H1 (cell line): ENCODE measurements at regions not wholly inside any gene's neighbourhood (a gene's known extent, or its start where the extent isn't known, plus 50 kb on each side); places are given as distances from the start of the nearest gene placed in this dataset.

Source experiments
- CTCF ChIA-PET: fragments of 300-600 bp; sonication (Branson Sonifier 250); formaldehyde crosslinking; loops from one replicate; lab custom pipeline; 2021; ENCODE audit not compliant: partially characterized antibody; lab: Charles Lee
- POLR2A ChIA-PET: fragments of 300-600 bp; sonication (Branson Sonifier 250); formaldehyde crosslinking; loops from one replicate; lab custom pipeline; 2021; ENCODE audit warnings: inconsistent platforms; ENCODE audit not compliant: partially characterized antibody; lab: Charles Lee
- DNase-seq, 2 experiments: peaks; one replicate each; pipeline versions ENCODE4 v3.0.0 to v3.0.0-alpha.2; 2010 to 2022; ENCODE audit warnings: low spot score in 2 of 2, low read depth in 1 of 2, mixed read lengths in 1 of 2
- FAIRE-seq: peaks from 2 replicates; lab custom pipeline; 2011; peaks lifted over from hg19 to GRCh38; lab: Jason Lieb, UNC
- H2AFZ ChIP-seq: 2 replicates; pipeline ENCODE4 v1.8.1; 2012; ENCODE audit warnings: low read length, inconsistent platforms
- H2AK5ac ChIP-seq: 2 replicates; pipeline ENCODE4 v1.6.1; 2013; ENCODE audit warnings: low read depth, low read length
- H2BK120ac ChIP-seq: replicated peaks from 2 replicates; pipeline ENCODE3; 2013; ENCODE audit warnings: low read depth, low read length, inconsistent platforms
- H2BK12ac ChIP-seq: 2 replicates; pipeline ENCODE4 v1.6.1; 2013; ENCODE audit warnings: low read depth, low read length
- H2BK15ac ChIP-seq: 2 replicates; pipeline ENCODE4 v1.6.1; 2013; ENCODE audit warnings: low read length
- H2BK20ac ChIP-seq: 2 replicates; pipeline ENCODE4 v1.6.1; 2013; ENCODE audit warnings: low read length
- H2BK5ac ChIP-seq: 2 replicates; pipeline ENCODE4 v1.6.1; 2013; ENCODE audit warnings: low read depth, low read length
- H3K14ac ChIP-seq: 2 replicates; pipeline ENCODE4 v1.6.1; 2013; ENCODE audit warnings: inconsistent platforms; ENCODE audit not compliant: insufficient read length
- H3K18ac ChIP-seq: 2 replicates; pipeline ENCODE4 v1.6.1; 2013; ENCODE audit warnings: low read length; ENCODE audit errors: extremely low read depth
- H3K23ac ChIP-seq: 2 replicates; pipeline ENCODE4 v1.6.1; 2013; ENCODE audit warnings: inconsistent platforms; ENCODE audit not compliant: insufficient read length
- H3K23me2 ChIP-seq: 2 replicates; pipeline ENCODE4 v1.6.1; 2013; ENCODE audit warnings: low read depth, low read length
- H3K27ac ChIP-seq: 2 replicates; pipeline ENCODE4 v1.6.1; 2011; ENCODE audit warnings: low read depth, low read length, inconsistent platforms
- H3K27me3 ChIP-seq, 4 experiments: replicated peaks in 1 of 4; 1 replicate in 1 of 4; 2 replicates in 3 of 4; pipeline versions ENCODE4 v1.6.1 to v1.8.1; 2011 to 2013; ENCODE audit warnings: low read length in 3 of 4, mild to moderate bottlenecking in 3 of 4, inconsistent platforms in 2 of 4, mixed read lengths in 2 of 4, moderate library complexity in 1 of 4; ENCODE audit not compliant: control insufficient read depth in 3 of 4, insufficient read depth in 3 of 4; ENCODE audit errors: extremely low read depth in 1 of 4
- H3K36me3 ChIP-seq, 4 experiments: 2 replicates each; pipeline versions ENCODE4 v1.6.1 to v1.8.1; 2011 to 2013; ENCODE audit warnings: mild to moderate bottlenecking in 4 of 4, low read length in 3 of 4, moderate library complexity in 2 of 4, control low read depth in 1 of 4, inconsistent platforms in 1 of 4; ENCODE audit not compliant: insufficient read depth in 4 of 4, control insufficient read depth in 2 of 4
- H3K4ac ChIP-seq: replicated peaks from 2 replicates; pipeline ENCODE3; 2013; ENCODE audit warnings: low read length, low read depth, mixed read lengths, inconsistent platforms; ENCODE audit not compliant: insufficient read length
- H3K4me1 ChIP-seq, 4 experiments: replicated peaks in 1 of 4; 1 replicate in 1 of 4; 2 replicates in 3 of 4; pipeline versions ENCODE4 v1.6.1 to v1.8.1; 2011 to 2013; ENCODE audit warnings: low read length in 3 of 4, inconsistent platforms in 2 of 4, mixed read lengths in 1 of 4; ENCODE audit not compliant: insufficient read depth in 4 of 4, control insufficient read depth in 3 of 4
- H3K4me2 ChIP-seq, 2 experiments: 2 replicates each; pipeline versions ENCODE4 v1.6.1 to v1.8.1; 2011 to 2013; ENCODE audit warnings: low read depth in 2 of 2, low read length in 2 of 2, control low read depth in 1 of 2, inconsistent platforms in 1 of 2, mild to moderate bottlenecking in 1 of 2; ENCODE audit not compliant: insufficient read depth in 1 of 2
- H3K4me3 ChIP-seq, 4 experiments: fragments of 200-600, 300-600 bp in 1 of 4; sonication (generic), shearing (Covaris generic), sonication (Bioruptor Twin) in 1 of 4; 2 replicates each; pipeline versions ENCODE4 v1.5.1 to v1.8.1; 2011 to 2016; ENCODE audit warnings: low read length in 4 of 4, low read depth in 3 of 4, control low read depth in 2 of 4, inconsistent platforms in 2 of 4, mild to moderate bottlenecking in 2 of 4, mixed read lengths in 1 of 4, moderate library complexity in 1 of 4; ENCODE audit not compliant: insufficient read depth in 2 of 4; ENCODE audit errors: extremely low read depth in 1 of 4
- H3K56ac ChIP-seq: replicated peaks from 2 replicates; pipeline ENCODE3; 2013; ENCODE audit warnings: low read depth, mild to moderate bottlenecking, mixed read lengths, low read length, inconsistent platforms; ENCODE audit not compliant: insufficient read length
- H3K79me1 ChIP-seq: 2 replicates; pipeline ENCODE4 v1.6.1; 2013; ENCODE audit warnings: low read depth, low read length, control low read depth
- H3K79me2 ChIP-seq, 2 experiments: 2 replicates each; pipeline versions ENCODE4 v1.6.1 to v1.8.1; 2012 to 2013; ENCODE audit warnings: low read length in 2 of 2, mild to moderate bottlenecking in 2 of 2, inconsistent platforms in 1 of 2; ENCODE audit not compliant: insufficient read depth in 2 of 2, control insufficient read depth in 1 of 2
- H3K9ac ChIP-seq, 4 experiments: replicated peaks in 1 of 4; 1 replicate in 1 of 4; 2 replicates in 3 of 4; pipeline versions ENCODE4 v1.6.1 to v1.8.1; 2011 to 2013; ENCODE audit warnings: low read depth in 3 of 4, low read length in 3 of 4, control low read depth in 2 of 4, mild to moderate bottlenecking in 2 of 4, moderate library complexity in 2 of 4, inconsistent platforms in 1 of 4; ENCODE audit errors: extremely low read depth in 1 of 4
- H3K9me3 ChIP-seq, 2 experiments: 2 replicates each; pipeline versions ENCODE4 v1.6.1 to v1.8.1; 2012 to 2013; ENCODE audit warnings: mild to moderate bottlenecking in 2 of 2, moderate library complexity in 2 of 2, control low read depth in 1 of 2, inconsistent platforms in 1 of 2, low read depth in 1 of 2, low read length in 1 of 2, mixed read lengths in 1 of 2; ENCODE audit not compliant: insufficient read depth in 2 of 2
- H4K20me1 ChIP-seq, 2 experiments: replicated peaks in 1 of 2; 2 replicates each; pipeline versions ENCODE3 to v1.8.1; 2011 to 2013; ENCODE audit warnings: inconsistent platforms in 2 of 2, low read length in 2 of 2, mild to moderate bottlenecking in 1 of 2; ENCODE audit not compliant: insufficient read depth in 2 of 2, control insufficient read depth in 1 of 2
- H4K5ac ChIP-seq: 2 replicates; pipeline ENCODE4 v1.6.1; 2013; ENCODE audit warnings: low read length, low read depth, mixed read lengths, inconsistent platforms; ENCODE audit not compliant: insufficient read length
- H4K8ac ChIP-seq: 2 replicates; pipeline ENCODE4 v1.8.0; 2013; ENCODE audit warnings: mild to moderate bottlenecking, moderate library complexity, low read length, inconsistent platforms; ENCODE audit not compliant: insufficient read depth; ENCODE audit errors: extremely low read depth
- H4K91ac ChIP-seq: replicated peaks from 2 replicates; pipeline ENCODE3; 2013; ENCODE audit warnings: low read length, mixed read lengths, inconsistent platforms; ENCODE audit not compliant: insufficient read length
- CBX5 ChIP-seq: fragments of 300-800, 300-1000 bp; sonication (generic); IDR thresholded peaks from 2 replicates; pipeline ENCODE4 v1.7.1; 2016; ENCODE audit warnings: antibody characterized with exemption, low read length, low read depth
- E2F6 ChIP-seq: IDR thresholded peaks from 2 replicates; pipeline ENCODE4 v1.6.1; 2012; ENCODE audit warnings: inconsistent platforms
- GTF2F1 ChIP-seq: IDR thresholded peaks from 2 replicates; pipeline ENCODE4 v1.6.1; 2012; ENCODE audit warnings: low read depth, low read length, improper control_type of control experiment, borderline replicate concordance
- KDM1A ChIP-seq: fragments of 200-600, 300-600 bp; sonication (generic); IDR thresholded peaks from 2 replicates; pipeline ENCODE4 v1.7.1; 2016; ENCODE audit warnings: mild to moderate bottlenecking, low read length, borderline replicate concordance
- USF2 ChIP-seq: IDR thresholded peaks from 2 replicates; pipeline ENCODE4 v1.6.1; 2011; ENCODE audit warnings: low read length, improper control_type of control experiment
- WGBS, 2 experiments: shearing (Covaris generic) in 1 of 2; methylation state at CpG; one replicate each; pipeline versions ENCODE4 v1.1.6 to v1.1.7; 2013 to 2015; ENCODE audit warnings: low lambda C conversion rate in 2 of 2, mixed read lengths in 2 of 2, inconsistent platforms in 1 of 2, low coverage in 1 of 2, missing lambda C conversion rate in 1 of 2; ENCODE audit not compliant: insufficient replicate concordance in 2 of 2, insufficient coverage in 1 of 2, insufficient read length in 1 of 2; ENCODE audit errors: extremely low coverage in 1 of 2, missing lambda C conversion rate in 1 of 2; 5-methylcytosine and 5-hydroxymethylcytosine counted together

GRCh38 chr3:28087591-28087990 is 153.8 kb upstream of the CMC1 start:
- DNase-seq (no peak), FAIRE-seq (no peak)
- no peak overlapping the region for H2AFZ ChIP-seq
- H2BK120ac ChIP-seq: no peak overlapping the region
- H3K36me3 ChIP-seq: no peaks in the 10 kb centered on the region
- peaks cover 0 to 1% of the 10 kb centered on the region in 2 experiments; a peak in 1 of 4 replicates for H3K9me3 ChIP-seq
- no peak overlapping the region for H4K8ac ChIP-seq
- ChIA-PET CTCF (interaction anchor here (0.6 kb wide), 1 partner anchor 307 kb away, joined by 6 read pairs; no protein-coding TSS in a partner anchor), POLR2A (no interaction called here)
- H2BK12ac ChIP-seq: no peak overlapping the region
- H2BK20ac ChIP-seq: no peak overlapping the region
- no peak overlapping the region for H3K4me3 ChIP-seq
- TF ChIP-seq KDM1A (no peak), E2F6 (no peak), CBX5 (no peak), GTF2F1 (no peak), USF2 (no peak)
- no peaks in the 10 kb centered on the region for H3K79me1 ChIP-seq
- H3K27ac ChIP-seq: no peak overlapping the region
- no peak overlapping the region for H3K4ac ChIP-seq
- H3K56ac ChIP-seq: no peak overlapping the region
- no peak overlapping the region for H4K91ac ChIP-seq
- WGBS, 2 experiments: 88% methylated on average over 2 of the region's 2 CpGs; no CpG with 5 or more reads in 1 of the 2 experiments
- H4K20me1 ChIP-seq: no peaks in the 10 kb centered on the region
- H3K9ac ChIP-seq: no peak overlapping the region
- no peak overlapping the region for H2BK15ac ChIP-seq
- H3K79me2 ChIP-seq: no peaks in the 10 kb centered on the region
- H3K23me2 ChIP-seq: no peaks in the 10 kb centered on the region
- H2BK5ac ChIP-seq: no peak overlapping the region
- H3K18ac ChIP-seq: no peak overlapping the region
- no peak overlapping the region for H2AK5ac ChIP-seq
- no peak overlapping the region for H3K14ac ChIP-seq
- no peak overlapping the region for H4K5ac ChIP-seq
- no peak overlapping the region for H3K23ac ChIP-seq
- H3K4me1 ChIP-seq: peaks cover 0 to 4% (median 1%) of the 10 kb centered on the region in 4 experiments; a peak in 2 of 7 replicates
- no peak overlapping the region for H3K4me2 ChIP-seq
- H3K27me3 ChIP-seq: no peaks in the 10 kb centered on the region
